HG02943 (cell line): ENCODE measurements at regions not wholly inside any gene's neighbourhood (a gene's known extent, or its start where the extent isn't known, plus 50 kb on each side); places are given as distances from the start of the nearest gene placed in this dataset.
A peak's percentile ranks its signal among the peaks of the same experiment; 100 is the strongest.
"Not testable (repeated sequence)": the region's sequence is repeated elsewhere in the genome, so short reads cannot be mapped to it uniquely, and the experiment has no call there.

Source experiments
- ATAC-seq: cut with Tn5 transposase; IDR thresholded peaks from one replicate; pipeline ENCODE4 v1.9.1; 2021; ENCODE audit warnings: mild to moderate bottlenecking, low read depth, moderate library complexity; ENCODE audit not compliant: unreplicated experiment

DNA sequence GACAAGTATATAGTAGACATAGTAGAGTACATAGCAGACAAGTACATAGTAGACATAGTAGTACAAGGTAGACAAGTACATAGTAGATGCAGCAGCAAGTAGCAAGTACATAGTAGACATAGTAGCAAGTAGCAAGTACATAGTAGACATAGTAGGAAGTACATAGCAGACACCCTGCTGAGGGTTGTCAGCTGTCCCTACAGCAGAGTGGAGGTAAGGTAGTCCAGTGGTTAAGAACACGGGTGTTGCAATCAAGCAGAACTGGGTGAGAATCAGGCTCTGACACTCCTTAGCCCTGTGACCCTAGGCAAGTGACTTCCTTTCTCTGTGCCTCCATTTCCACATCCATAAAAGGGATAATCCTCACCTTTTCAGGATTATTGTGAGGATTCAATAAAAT is 94.7 kb downstream of the NOG start:
- no peak for ATAC-seq

DNA sequence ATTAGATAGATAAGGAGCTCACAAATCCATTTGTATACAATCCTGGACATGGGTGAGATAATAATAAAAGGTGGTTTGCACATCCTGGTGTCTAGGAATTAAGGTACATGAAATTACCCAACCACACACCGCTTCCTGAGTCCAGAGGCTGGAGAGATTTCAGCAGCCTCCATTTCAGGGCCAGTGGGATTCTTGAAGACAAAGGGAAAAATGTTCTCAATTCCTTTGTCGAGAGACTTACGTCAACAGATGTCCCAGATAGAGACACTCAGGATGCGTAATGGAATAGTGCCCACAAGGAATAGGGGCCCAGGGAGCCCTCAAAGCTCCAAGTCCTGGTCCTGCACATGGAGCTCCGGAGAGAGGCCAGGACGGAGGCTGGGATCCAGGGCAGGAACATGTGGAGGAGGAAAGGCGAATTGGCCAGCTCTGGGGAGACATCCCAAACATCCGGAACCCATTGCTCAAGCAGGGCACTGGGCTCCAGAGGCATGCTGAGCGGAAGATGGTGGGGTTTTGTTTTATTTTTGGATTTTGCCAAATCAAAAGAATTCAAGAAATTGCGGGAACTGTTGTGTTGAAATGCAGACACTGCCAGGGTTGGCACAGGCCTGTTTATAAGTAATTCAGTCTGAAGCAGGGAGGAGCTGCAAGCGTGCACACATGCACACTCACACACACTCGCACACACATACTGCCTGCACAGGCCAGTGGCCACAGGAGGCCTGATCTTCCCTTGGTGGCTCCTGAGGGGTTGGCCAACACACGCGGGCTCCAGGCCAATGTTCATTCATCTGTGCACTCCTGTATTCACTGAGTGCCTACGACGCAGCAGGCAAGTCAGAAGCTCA is 97.2 kb downstream of the NOG start:
- ATAC-seq = no peak

DNA sequence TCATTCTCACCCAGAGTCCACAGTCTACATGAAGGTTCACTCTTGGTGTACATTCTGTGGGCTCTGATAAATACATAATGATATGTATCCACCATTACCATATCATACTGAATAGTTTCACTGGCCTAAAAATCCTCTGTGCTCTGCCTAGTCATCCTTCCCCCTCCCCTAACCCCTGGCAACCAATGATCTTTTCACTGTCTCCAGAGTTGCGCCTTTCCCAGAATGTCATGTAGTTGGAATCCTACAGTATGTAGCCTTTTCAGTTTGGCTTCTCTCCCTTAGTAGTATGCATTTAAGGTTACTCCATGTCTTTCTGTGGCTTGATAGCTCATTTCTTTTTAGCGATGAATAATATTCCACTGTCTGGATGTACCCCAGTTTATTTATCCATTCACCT is 101.3 kb downstream of the NOG start:
- no peak for ATAC-seq

DNA sequence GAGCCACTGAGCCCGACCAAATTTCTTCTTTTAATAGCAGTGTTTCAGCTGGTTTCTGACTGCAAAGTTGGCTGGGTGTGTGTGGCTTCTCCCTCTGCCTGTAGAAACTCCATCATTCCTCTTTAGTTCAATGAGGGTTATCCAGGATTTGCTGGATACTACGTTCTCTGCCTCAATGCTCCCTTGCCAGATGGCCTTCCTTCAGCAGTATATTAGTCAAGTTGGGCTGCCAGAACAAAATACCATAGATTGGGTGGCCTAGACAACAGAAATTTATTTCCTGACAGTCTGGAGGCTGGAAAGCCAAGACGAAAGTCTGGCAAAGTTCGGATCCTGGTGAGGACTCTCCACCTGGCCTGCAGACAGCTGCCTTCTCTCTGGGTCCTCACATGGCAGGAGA is 103.7 kb downstream of the NOG start:
- no peak for ATAC-seq

DNA sequence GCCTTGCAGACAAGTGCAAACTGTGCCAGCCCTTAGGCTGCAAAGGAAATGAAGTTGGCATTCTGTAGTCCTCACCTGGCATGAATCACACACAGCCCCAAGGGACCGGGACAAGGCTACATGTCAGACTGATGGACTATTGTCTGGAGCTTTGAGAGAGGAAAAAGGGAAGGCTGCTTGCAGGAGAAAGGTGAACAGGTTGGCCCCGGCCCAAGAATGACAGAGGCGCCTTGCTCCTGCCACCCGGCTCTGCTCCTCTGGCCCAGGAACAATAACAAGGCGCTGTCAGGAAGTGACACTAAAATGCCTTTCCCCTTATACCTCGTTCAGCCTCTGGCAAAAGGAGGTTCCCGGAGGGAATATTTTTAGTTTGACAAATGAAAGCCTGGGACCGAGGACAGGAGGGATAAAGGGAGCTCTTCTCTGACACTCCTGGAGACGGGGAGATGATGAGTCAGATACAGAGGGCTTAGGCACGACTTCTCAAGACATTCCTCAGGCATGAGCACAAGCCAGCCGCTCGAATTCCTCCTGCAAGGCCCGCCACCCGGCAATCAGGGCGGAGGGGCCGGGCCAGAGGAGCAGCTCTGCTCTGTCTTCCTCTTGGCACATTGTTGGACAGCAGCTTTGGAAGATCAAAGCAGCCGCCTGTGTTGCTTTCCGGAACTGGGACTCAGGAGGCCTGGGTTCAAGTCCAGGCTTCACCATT is 105.8 kb downstream of the NOG start:
- no peak for ATAC-seq

DNA sequence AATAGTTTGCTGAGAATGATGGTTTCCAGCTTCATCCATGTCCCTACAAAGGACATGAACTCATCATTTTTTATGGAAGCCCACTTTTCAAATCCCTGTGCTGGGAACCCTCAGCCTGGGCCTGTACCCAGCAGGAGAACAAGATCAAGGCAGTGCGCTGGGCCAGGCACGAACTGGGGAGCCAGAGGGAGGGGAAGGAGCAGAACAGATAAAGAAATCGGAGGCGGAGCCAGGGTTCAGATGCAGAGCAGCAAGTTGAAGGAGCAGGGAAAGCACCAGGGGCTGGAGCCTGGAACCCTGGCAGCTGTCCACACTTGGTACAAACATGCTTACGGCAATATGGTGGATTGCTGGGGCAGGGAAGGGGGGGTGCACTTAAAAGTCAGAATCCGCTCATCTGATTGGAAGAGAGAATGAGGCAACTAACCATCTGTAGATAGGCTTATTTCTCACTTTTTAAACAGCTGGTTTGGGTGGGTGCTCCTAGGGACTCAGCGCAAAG is 107.5 kb downstream of the NOG start:
- ATAC-seq = no peak

DNA sequence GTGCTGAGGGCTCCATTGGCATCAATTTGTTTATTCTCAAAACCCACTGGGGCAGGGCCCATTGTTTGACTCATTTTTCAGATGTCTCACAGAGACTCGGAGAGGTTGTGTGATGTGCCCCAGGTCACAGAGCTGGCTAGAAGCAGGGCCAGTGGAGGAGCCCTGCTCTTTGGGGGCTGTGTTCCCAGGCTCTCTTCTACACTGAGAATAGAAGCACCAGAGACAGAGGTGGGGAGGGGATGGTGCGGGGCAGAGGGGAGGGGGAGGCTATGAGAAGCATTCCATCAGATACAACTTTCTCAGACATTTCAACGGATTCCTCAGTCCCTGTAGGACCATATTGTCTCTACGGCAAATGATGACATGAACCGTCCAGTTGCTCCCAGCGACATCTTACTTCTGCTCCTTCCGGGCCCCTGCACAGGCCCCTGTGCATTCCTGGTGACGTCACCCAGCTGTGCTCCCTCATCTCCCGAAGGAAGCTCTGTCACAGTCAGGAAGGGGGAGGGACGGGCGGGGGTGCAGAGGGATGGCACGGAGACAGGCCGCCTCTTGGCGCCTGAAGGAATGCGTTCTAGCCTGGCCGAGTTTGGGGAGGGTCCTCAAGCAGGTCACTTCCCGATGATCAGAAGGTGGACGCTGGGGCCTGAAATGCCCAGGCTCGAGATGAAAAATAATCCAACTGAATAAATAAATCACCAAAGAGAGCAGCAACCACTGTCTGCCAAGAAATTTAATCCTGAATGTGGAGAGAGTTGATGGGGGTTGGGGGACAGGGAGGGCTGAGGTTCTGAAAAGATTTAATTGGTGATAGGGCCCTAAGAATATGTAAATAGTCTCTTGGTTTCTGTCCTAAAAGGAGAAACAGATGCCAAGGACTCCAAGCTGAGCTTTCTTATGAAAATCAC is 114.1 kb downstream of the NOG start:
- no peak for ATAC-seq

DNA sequence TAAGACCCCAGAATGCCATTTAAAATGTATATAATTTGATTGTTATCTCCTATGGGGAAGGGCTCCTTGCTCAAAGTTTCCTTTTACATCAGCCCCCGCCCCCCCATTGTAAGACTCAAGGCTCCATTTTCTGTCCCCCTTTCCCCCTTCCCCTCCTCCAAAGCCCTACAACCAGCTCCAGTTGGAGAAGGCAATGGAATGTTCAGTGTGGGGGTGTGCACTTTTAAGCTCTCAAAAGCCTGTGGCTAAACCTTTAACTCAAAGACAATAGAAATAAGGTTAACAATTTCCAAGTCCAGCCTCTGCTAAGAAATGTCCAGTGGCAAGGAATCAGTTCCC is 114.7 kb downstream of the NOG start:
- ATAC-seq = no peak

DNA sequence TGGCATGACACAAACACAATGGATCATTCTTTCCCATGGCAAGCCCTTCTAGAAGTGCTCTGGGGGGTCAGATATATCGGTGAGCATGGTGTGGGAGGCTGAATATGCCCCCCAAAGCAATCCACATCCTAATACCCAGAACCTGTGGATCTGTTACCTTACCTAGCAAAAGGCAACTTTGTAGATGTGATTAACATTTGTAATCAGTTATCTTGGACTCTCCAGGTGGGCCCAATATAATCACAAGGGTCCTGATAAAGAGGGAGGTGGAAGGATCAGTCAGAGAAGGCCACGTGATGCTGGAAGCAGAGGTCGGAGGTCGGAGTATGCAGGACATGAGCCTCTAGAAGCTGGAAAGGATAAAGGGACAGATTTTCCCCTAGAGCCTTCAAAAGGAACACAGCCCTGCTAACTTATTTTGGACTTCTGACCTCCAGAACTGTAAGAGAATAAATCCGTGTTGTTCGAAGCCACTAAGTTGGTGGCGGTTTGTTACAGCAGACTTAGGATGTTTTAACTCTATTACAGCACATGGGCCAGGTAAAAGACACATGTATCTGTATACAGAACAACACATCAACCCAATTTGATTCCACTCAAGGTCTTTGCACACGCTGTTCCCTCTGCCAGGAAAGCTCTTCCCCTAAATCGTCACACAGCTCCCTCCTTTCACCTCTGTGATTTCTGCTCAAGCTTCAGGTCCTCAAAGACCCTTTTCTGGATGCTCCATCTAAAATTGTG is 115.3 kb downstream of the NOG start:
- no peak for ATAC-seq

DNA sequence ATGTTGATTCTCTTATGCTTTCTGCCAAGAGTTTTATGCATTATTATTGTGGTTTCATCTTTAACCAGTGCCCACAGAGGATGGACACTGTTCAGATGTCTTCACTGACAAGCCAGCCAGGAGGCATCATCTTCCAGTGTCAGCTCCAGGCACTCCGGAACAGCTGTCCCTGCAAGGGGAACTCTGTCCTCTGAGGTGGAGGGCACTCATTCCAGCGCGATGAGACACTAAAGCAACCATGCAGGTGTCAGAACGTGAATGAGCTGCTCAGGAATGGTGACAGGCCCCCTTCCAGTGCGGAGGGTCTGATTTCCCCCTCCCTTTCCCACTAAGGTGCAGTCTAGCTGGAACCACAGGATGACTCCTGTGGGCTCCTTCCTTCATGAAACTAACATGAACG is 117.5 kb downstream of the NOG start:
- no peak for ATAC-seq

DNA sequence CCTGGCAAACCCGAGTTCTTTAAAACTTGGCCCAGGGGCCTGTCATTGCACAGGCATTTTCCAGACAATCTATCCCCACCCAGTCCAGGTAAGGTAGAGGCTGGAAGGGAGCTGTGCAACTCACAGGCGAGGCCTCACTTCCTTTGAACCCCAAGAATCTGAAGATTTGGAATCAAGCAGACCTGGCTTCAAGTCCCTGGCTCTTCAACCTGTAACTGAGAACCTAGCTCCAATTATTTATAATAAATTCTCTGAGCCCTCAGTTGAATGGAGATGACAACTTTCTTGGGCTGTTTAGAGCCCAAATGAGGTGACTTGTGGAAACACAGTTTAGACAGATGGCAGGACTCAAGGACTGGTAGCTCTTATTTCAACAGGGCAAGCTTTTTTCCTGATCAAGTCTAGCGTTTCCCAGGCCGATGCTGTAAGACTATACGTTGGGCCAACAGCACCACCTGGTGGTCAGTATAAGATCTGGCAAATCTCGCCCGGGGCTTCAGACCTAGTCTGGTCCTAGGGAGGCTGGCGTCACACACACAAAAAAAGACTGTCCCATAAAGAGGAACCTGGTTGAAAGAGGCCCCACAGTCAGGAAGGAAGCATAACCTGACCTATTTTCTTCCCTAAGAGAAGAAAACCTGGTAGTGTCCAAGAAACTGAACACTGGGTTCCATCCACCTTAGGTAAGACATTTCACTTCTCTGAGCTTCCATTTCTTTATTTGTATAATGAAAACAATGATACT is 117.9 kb downstream of the C17orf67 start:
- ATAC-seq = peak; percentile 91

DNA sequence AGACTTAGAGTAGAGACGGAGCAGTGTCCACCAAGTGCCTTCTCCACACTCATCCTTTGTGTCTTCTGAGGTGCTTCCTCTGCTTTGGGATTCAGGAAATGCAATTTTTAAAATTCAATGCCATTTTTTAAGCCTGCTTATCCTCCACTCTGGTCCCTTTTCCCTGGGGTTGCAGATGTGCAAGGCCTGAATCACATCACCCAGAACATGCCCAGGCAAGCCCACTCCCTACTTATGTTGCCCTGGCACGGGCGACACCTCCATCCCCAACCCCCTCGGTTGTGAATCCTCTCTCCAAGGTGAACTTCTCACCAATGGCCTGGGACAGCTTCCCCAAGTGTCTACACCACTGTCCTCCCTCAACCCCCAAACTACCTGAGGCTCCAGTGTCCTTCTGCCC is 116.2 kb downstream of the C17orf67 start:
- no peak for ATAC-seq

DNA sequence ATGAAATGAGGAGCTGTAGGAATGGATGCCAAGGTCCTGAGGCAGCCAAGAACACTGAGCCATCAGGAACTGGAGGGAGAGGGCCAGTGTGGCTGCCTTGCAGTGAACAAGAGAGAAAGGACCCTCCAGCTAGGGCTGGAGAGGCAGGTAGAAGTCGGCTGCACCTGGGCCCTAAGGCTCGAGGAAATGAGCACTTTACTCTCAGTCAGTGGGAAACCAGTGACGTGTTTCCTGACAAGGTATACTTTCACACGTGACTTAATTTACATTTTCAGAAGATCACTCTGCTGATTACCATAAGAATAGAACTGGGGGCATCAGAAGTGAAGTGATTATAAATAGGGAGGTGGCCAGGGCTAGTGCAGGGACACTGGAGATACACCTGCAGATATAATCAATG is 115.2 kb downstream of the C17orf67 start:
- ATAC-seq = no peak

DNA sequence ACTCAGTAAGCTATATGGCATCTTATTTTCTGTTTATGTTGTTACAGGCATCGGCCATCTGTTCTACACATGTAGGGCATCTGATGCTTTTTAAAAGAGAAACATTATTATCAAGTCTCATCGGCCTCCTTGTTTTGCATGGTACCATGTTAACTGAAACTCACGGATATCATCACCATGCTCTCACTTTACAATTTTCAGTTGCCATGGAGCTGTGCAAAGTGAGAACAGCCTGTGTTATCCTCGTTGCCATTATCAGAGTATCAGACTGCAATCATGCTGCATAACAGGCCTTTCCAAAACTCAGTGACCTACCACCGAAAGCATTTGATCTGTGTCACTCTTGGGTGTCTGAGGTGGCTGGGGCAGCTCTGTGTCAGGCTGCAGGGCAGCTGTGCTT is 110.3 kb downstream of the C17orf67 start:
- ATAC-seq = no peak

DNA sequence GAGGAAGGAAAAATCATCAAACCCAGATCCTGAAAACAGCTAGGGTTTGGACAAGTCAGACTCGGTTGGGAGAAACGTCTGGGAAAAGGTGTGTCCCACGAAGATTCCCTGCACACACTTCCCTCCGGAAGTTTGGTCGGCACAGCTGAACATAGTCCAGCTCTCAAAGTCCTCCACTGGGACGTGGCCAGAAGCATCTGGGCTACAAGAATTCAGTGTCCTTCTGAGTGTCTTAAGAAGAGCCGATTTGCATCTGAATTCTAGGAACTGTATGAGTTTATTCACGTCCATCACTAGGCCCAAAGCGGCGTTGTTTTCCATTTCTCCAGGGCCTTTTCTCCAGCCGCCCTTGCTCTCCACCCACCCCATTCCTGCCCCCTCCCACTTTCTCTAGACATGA is 109.1 kb downstream of the C17orf67 start:
- ATAC-seq = no peak

DNA sequence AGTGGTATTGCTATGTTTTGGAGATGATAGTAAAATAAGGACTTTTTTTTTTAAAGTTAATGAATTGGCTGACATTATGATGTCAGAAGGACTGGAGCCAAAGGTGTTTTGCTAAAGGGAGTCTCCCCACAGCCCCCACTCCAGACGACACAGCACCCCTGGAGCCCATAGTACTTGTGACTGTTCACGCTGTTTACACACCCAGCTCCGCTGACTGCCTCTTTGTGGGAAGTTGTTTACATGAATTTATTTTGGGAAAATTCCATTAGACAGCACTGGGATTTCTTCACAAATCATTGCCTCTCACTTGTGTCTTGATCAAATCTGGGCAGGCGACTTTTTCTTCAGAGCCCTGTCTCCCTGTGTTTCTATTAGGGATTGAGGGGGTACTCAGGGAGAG is 108.6 kb downstream of the C17orf67 start:
- no peak for ATAC-seq

DNA sequence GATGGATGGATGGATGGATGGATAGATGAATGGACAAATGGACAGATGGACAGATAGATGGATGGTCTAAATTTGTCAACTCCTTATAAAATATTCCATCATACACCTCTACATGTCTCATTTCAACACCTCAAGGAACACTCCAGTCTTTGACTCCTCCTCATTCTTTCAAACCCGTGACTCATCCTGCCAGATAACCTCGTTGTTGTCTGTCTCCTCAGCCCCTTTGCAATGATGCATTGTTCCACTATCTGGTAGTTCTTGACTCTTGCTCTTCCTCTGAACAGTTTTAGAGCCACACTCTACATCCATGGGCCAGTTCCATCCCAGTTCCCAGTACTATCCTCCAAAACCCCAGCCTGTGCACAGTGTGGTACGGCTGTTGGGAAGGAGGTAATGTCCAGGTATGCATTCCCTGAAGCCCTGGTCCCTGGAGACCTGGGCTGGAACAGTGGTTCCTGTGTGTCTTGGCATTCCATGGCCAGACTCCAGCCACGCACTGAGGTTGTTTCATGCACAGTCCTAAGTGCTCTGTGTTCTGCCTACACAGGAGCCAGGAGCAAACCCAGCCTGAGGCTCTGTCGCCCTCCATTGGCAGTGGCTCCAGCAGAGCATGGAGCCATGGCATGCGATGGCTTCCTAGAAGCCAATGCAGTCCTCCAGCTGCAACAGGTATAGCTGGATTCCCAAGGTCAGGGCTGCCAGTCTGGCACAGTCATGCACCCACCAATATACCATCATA is 105.7 kb downstream of the C17orf67 start:
- no peak for ATAC-seq

DNA sequence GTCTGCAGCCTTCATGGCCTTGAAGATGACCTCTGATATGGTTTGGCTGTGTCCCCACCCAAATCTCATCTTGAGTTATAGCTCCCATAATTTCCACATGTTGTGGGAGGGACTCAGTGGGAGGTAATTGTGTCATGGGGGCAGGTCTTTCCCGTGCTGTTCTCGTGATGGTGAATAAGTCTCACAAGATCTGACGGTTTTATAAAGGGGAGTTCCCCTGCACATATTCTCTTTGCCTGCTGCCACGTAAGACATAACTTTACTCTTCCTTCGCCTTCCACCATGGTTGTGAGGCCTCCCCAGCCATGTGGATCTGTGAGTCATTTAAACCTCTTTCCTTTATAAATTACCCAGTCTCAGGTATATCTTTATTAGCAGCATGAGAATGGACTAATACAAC is 102.6 kb downstream of the C17orf67 start:
- ATAC-seq = not testable (repeated sequence)

DNA sequence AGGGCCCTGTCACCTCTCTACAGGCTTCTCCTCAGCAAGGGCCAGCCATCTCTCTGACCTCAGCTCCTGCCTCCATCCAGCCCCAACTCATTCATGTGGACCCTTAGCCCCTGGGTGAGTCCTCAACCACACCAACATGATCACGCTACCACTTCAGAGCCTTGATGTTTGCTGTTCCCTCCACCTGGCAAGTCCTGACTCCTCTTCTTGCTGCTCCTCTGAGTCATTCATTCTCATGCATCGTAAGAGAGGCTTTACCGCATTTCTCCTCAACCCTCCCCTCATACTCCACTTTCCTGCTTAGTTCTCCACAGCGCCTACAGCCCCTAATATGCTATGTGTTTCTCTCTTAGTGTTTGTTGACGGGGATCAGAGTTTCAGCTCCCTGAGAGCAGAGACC is 99.9 kb downstream of the C17orf67 start:
- no peak for ATAC-seq
